Activated CD8-positive, alpha-beta memory T cell treated with anti-CD3 and anti-CD28 coated beads, Interleukin-2, amount 10 ng/mL, durations not matched to agents 7 days and 5 days (primary cell): ENCODE measurements at regions not wholly inside any gene's neighbourhood (a gene's known extent, or its start where the extent isn't known, plus 50 kb on each side); places are given as distances from the start of the nearest gene placed in this dataset.

Experiments
- ATAC-seq: fragments of 150-1000 bp; cut with Tn5 transposase; one replicate; pipeline ENCODE4 v1.10.0; 2021; ENCODE audit warnings: moderate library complexity
- CTCF ChIA-PET: fragments of 350-600 bp; sonication (Branson Sonifier 250); formaldehyde crosslinking; loops from one replicate; lab custom pipeline; 2021; ENCODE audit warnings: antibody characterized with exemption; lab: Charles Lee
- DNase-seq: peaks from one replicate; pipeline ENCODE4 v3.0.0-alpha.2; 2020
- H3K27ac Mint-ChIP-seq: one replicate; pipeline ENCODE4 v1.8.0; 2021; ENCODE audit warnings: mild to moderate bottlenecking, mixed read lengths
- H3K27me3 Mint-ChIP-seq: one replicate; pipeline ENCODE4 v1.8.0; 2021; ENCODE audit warnings: mixed read lengths
- H3K36me3 Mint-ChIP-seq: one replicate; pipeline ENCODE4 v1.8.0; 2021; ENCODE audit warnings: mild to moderate bottlenecking, mixed read lengths
- H3K4me1 Mint-ChIP-seq: one replicate; pipeline ENCODE4 v1.8.0; 2021; ENCODE audit warnings: mixed read lengths
- H3K4me3 Mint-ChIP-seq: one replicate; pipeline ENCODE4 v1.8.0; 2021; ENCODE audit warnings: mild to moderate bottlenecking, moderate library complexity, mixed read lengths
- H3K9me3 Mint-ChIP-seq: one replicate; pipeline ENCODE4 v1.8.0; 2022; ENCODE audit warnings: low read depth, mixed read lengths

DNA sequence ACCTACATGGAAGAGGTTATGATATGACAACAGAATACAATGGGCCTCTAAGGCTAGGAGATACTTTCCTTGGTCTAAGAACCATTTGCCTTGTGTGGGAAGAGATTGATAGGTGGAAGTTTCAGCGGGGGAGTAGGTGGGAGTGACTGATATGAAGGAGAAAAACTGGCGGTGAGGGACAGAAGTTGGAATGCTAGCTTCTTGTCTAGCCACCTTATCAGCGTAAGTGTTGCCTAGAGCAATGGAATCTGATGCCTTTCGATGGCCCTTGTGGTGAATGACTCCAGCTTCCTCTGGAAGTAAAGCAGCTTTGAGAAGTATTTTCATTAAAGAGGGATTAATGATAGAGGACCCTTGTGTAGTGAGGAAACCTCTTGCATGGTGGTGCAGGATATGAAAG lies 121.3 kb upstream of the GULP1 start:
- Mint-ChIP-seq H3K27ac (no peak overlapping the region), H3K4me3 (no peak overlapping the region), H3K36me3 (no peaks in the 10 kb centered on the region), H3K27me3 (no peaks in the 10 kb centered on the region), H3K9me3 (peaks cover 5% of the 10 kb centered on the region), H3K4me1 (no peaks in the 10 kb centered on the region)
- CTCF ChIA-PET, result no interaction called here
- no peak for ATAC-seq
- DNase-seq, result no peak

DNA sequence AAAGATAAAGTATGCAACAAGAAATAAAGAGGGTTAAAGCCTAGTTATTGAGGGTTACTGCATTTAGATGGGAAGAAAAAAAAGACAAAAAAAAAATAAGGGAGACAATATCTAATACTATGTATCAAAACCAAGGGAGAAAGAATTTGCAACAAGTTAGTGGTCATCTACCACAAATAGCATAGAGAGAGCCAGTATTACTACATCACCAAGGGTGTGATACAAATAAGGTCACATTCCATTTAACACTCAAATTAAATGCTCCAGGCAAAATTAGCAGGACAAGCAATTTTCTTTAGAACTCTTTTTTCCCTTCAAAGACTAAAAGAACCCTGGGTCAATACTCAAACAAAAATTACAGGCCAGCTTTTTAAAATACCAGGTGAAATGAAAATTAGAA lies 115.1 kb upstream of the GULP1 start:
- no peaks in the 10 kb centered on the region for H3K4me1 Mint-ChIP-seq
- H3K27me3 Mint-ChIP-seq, result no peaks in the 10 kb centered on the region
- no peak overlapping the region for H3K4me3 Mint-ChIP-seq
- H3K27ac Mint-ChIP-seq, result no peak overlapping the region
- no peaks in the 10 kb centered on the region for H3K36me3 Mint-ChIP-seq
- CTCF ChIA-PET, result interaction anchor here (0.6 kb wide), 1 partner anchor 42 kb away, joined by 3 read pairs; no protein-coding TSS in a partner anchor
- H3K9me3 Mint-ChIP-seq, result peaks cover 9% of the 10 kb centered on the region
- DNase-seq (no peak), ATAC-seq (no peak)

DNA sequence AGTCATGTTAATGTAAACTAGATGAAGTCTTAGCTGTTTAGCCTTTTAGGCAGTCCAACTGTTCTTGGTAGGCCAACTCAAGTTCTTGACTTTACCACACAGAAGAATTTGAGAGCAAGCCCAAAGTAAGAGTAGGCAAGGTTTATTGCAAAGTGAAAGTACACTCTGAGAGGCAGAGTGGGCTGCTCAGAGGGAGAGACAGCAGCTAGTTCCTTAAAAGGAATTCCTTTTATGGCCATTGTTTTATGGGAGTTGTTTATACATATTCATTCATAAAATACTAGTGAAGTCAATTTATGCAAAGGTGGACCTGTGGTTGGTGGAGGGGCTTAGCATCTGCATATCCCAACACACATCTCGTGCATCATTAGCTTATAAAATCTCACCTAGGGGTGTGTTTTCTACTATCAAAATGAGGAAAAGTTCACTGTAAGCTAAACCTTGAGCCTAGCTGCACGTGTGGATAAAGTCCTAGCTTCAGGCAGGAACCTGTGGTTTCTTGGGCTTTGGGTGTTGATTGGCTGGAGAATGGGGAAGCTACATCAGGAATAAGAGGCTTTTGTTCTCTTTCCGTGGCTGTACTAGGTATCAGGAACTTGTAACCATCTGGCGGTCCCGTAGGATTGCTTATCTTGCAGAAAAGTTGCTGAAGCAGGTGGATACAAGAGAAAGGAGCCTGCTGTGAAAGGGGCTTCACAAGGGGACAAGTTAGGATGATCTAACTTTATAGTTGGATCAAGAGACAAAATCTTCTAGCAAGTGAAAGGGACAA lies 110.4 kb upstream of the GULP1 start:
- Mint-ChIP-seq H3K36me3 (no peaks in the 10 kb centered on the region), H3K4me3 (no peak overlapping the region), H3K27ac (no peak overlapping the region), H3K4me1 (no peaks in the 10 kb centered on the region), H3K27me3 (no peaks in the 10 kb centered on the region), H3K9me3 (peaks cover 2% of the 10 kb centered on the region)
- no peak for ATAC-seq
- DNase-seq, result no peak
- CTCF ChIA-PET, result no interaction called here

DNA sequence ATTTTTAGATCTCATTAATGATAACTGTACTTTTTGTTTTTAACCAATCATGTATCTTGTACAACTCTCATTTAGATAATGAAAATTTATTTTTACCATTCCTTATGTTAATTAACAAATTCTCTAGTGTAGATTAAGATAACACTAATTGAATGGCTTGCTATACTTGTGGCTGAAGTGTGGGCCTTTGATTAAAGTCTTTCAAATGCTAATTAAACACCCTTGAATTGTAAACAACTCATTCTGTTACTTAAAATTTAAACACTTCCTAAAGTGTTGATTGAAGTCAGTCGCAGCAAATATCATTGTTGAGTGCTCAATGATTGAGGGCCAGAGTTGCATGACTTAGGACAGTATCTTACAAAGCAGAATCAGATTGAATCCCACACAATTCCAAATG lies 109.8 kb upstream of the GULP1 start:
- CTCF ChIA-PET, result no interaction called here
- H3K27ac Mint-ChIP-seq, result no peak overlapping the region
- no peaks in the 10 kb centered on the region for H3K36me3 Mint-ChIP-seq
- no peaks in the 10 kb centered on the region for H3K9me3 Mint-ChIP-seq
- ATAC-seq (no peak), DNase-seq (no peak)
- H3K4me1 Mint-ChIP-seq, result no peaks in the 10 kb centered on the region
- H3K4me3 Mint-ChIP-seq, result no peak overlapping the region
- H3K27me3 Mint-ChIP-seq, result no peaks in the 10 kb centered on the region

DNA sequence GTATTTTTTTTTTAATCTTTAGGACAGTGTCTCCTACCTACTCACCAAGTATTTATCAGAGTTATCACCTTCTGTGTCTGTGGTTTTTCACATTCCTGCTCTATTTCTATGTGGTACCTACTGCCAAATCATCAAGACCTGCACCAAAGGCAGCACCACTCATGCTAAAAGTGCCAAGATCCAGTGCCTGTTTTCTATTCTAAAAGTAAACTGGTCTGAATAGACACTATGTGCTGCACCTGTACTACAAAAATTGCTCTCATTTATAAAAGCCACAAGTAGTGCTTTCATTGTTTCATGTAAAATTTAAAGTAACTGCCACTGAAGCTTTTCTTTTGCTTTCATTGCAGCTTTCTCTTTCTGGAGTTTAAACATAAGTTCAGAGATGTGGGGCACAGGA lies 103.9 kb upstream of the GULP1 start:
- no peak for ATAC-seq
- H3K9me3 Mint-ChIP-seq, result no peaks in the 10 kb centered on the region
- CTCF ChIA-PET, result no interaction called here
- no peaks in the 10 kb centered on the region for H3K36me3 Mint-ChIP-seq
- no peak overlapping the region for H3K4me3 Mint-ChIP-seq
- H3K27ac Mint-ChIP-seq, result no peak overlapping the region
- H3K27me3 Mint-ChIP-seq, result no peaks in the 10 kb centered on the region
- DNase-seq, result no peak
- no peaks in the 10 kb centered on the region for H3K4me1 Mint-ChIP-seq

DNA sequence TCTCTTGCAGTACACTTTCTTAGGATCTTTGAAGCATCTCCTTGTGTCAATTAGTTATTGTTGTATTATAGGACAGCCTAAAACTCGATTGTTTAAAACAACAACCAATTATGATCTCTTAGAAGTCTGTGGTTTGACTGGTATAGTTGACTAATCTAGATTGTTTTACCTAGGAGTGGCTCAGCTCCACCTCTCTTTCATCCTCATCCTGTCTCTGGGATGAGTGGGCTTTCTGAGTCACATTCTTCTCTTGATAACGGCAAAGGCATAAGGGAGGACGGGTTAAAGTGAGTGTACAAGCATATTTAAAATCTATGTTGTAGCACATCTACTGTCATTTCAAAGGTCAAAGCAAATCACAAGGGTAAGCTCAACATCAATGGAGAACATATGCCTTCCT lies 102.3 kb upstream of the GULP1 start:
- Mint-ChIP-seq H3K27ac (no peak overlapping the region), H3K9me3 (no peaks in the 10 kb centered on the region), H3K36me3 (no peaks in the 10 kb centered on the region), H3K27me3 (no peaks in the 10 kb centered on the region), H3K4me1 (no peaks in the 10 kb centered on the region), H3K4me3 (no peak overlapping the region)
- DNase-seq (no peak), ATAC-seq (no peak)
- CTCF ChIA-PET, result no interaction called here

DNA sequence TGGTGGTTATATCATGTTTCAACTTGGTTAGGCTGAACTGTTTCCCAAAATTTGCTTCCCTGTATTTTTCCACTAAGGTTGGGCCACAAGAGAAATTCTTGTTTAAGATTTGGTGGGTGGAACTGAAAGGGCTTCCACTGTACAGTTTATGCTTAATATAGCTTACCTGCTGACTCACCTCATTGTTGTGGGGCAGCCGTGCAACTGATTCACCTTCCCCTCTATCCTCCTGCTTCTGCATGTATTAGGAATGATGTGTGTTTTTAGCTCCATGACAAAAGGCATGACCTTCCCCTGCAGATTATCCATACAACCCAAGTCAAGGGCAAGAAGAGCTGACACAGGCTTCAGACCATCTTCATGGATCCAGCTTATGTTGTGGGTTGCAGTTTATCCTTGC lies 98.4 kb upstream of the GULP1 start:
- Mint-ChIP-seq H3K4me3 (no peak overlapping the region), H3K36me3 (no peaks in the 10 kb centered on the region), H3K27ac (no peak overlapping the region), H3K9me3 (no peaks in the 10 kb centered on the region), H3K27me3 (no peaks in the 10 kb centered on the region), H3K4me1 (no peaks in the 10 kb centered on the region)
- DNase-seq (no peak), ATAC-seq (no peak)
- CTCF ChIA-PET, result no interaction called here

DNA sequence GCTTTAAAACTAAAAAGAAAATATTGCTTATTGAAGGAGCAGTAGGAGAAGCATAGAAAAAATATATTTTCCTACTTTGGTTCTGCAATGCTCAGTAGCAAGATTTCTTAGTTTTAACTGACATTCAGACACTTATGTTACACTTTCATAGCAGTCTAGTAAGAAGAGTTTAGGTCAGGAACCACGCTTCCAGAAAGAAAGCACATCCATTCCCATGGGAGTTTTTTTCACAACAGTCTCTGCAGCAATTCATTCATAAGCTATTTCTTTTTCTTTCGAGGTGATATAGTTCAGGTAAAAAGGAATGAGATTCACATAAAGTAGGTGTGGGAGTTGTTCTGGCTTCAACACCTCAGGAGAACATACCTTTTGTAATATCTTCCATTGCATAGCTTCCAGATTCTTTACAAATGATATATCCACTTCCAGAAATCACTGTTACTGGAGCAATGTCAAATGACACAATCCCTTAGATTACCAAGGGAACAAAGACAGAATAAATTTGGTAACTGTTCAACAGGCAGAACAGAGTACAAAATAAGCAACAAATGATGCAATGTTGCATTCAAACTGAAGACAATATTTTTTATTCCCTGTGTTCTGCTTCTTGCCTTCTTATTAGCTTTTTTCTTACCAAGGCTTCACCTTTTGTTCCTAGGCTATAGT lies 95.2 kb upstream of the GULP1 start:
- Mint-ChIP-seq H3K4me1 (no peaks in the 10 kb centered on the region), H3K36me3 (no peaks in the 10 kb centered on the region), H3K27ac (no peak overlapping the region), H3K4me3 (no peak overlapping the region), H3K9me3 (no peaks in the 10 kb centered on the region), H3K27me3 (no peaks in the 10 kb centered on the region)
- no peak for ATAC-seq
- DNase-seq, result no peak
- CTCF ChIA-PET, result no interaction called here

DNA sequence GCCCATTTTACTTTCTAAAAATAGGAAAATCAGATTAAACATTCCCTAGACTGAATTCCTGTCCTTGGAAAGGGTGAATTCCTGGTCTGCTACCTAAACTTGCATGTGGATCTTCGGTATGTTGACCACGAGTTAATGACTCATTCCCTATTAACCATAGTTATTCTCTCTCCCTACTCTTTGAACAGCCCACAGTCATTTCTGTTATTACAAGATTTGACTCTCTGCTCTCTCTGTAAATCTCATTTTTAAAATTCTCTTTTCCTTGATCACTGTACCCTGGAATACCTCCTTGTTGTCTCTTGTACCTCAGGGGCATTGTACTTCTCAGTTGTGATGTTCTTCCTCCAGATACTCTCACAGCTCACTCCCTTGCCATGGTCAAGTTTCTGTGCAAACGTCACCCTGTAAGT lies 92.0 kb upstream of the GULP1 start:
- CTCF ChIA-PET, result interaction anchor here (1.2 kb wide), 1 partner anchor 9 kb away, joined by 3 read pairs; no protein-coding TSS in a partner anchor
- DNase-seq, result no peak
- Mint-ChIP-seq H3K9me3 (no peaks in the 10 kb centered on the region), H3K36me3 (no peaks in the 10 kb centered on the region), H3K4me3 (no peak overlapping the region), H3K27ac (no peak overlapping the region), H3K4me1 (no peaks in the 10 kb centered on the region), H3K27me3 (no peaks in the 10 kb centered on the region)
- no peak for ATAC-seq

DNA sequence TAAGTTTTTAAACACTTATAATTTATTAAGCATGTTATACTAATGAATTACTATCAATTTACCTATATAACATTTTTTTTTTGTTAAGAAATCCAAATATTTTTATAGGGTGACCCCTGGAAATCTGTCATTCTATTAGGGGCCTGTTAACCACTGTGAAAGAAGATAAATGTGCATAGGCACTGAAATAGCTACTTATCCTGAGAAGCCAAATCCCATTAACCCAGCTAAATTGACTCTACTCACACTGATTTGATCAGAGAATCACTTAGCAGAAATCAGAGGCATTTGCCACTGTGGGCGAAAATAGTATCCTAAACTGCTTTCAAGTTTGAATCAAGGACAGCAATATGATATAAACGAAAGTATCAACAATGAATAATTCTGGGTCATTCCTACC lies 90.0 kb upstream of the GULP1 start:
- ATAC-seq, result no peak
- no peaks in the 10 kb centered on the region for H3K9me3 Mint-ChIP-seq
- H3K27ac Mint-ChIP-seq, result no peak overlapping the region
- CTCF ChIA-PET, result no interaction called here
- no peaks in the 10 kb centered on the region for H3K27me3 Mint-ChIP-seq
- no peaks in the 10 kb centered on the region for H3K4me1 Mint-ChIP-seq
- no peaks in the 10 kb centered on the region for H3K36me3 Mint-ChIP-seq
- H3K4me3 Mint-ChIP-seq, result no peak overlapping the region
- no peak for DNase-seq

DNA sequence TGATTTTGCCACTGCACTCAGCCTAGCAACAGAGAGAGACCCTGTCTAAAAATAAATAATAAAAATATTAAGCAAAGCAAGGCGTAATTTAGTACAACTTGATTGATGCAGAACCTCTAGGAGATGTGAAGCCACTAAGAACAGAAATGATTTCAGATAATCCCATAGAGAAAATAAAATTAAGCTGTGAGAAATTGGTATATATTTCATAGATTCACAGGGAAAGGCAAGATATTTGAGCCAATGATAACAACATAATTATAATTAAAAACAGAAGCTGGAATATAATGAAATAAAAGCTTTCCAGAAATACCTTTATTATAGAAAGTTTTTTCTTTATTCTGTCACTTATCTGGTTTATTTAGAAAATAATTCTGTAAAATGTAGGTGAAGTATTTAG lies 88.9 kb upstream of the GULP1 start:
- DNase-seq (no peak), ATAC-seq (no peak)
- CTCF ChIA-PET, result no interaction called here
- no peaks in the 10 kb centered on the region for H3K27me3 Mint-ChIP-seq
- no peak overlapping the region for H3K27ac Mint-ChIP-seq
- no peaks in the 10 kb centered on the region for H3K4me1 Mint-ChIP-seq
- peaks cover 2% of the 10 kb centered on the region for H3K9me3 Mint-ChIP-seq
- H3K4me3 Mint-ChIP-seq, result no peak overlapping the region
- H3K36me3 Mint-ChIP-seq, result no peaks in the 10 kb centered on the region

DNA sequence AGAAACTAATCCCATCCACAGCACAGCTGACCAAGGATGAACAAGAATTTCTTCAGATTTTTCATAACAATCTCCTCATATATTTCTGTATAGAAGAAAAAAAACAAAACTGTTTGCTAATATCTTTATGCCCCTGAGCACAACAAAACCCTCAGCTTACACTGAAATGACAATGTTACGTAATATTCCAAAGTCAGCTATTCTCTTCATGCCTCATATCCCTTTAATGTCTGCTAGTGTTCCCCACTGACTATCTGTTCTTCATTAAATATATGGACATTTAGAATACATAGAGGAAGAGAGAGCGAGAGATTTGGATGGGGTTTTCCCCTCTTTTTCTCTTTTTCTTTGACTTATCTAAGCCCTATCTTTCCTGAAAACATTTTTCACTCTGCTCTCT lies 87.9 kb upstream of the GULP1 start:
- CTCF ChIA-PET, result no interaction called here
- H3K27ac Mint-ChIP-seq, result no peak overlapping the region
- peaks cover 2% of the 10 kb centered on the region for H3K9me3 Mint-ChIP-seq
- no peak for DNase-seq
- no peaks in the 10 kb centered on the region for H3K4me1 Mint-ChIP-seq
- no peak for ATAC-seq
- no peaks in the 10 kb centered on the region for H3K36me3 Mint-ChIP-seq
- H3K4me3 Mint-ChIP-seq, result no peak overlapping the region
- no peaks in the 10 kb centered on the region for H3K27me3 Mint-ChIP-seq

DNA sequence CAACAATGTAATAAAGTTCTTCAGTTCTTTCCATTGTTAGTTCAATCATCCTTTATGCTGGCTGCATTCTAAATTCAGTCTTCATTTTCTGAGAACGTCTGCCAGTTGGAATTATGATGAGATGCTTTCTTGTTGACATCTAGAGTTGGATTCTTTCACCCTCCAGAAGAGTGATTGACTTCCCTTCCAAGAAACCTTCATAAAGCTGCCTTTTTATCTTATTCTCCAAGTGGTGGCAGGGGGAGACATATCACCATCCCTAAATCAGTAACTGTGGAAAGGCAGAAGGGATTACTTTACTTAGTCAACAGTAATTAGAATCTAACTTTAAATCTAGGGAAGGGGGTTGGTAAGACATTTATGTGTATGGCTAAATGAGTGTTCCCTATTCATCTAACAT lies 86.8 kb upstream of the GULP1 start:
- CTCF ChIA-PET, result no interaction called here
- H3K4me3 Mint-ChIP-seq, result no peak overlapping the region
- no peaks in the 10 kb centered on the region for H3K4me1 Mint-ChIP-seq
- no peak overlapping the region for H3K27ac Mint-ChIP-seq
- no peaks in the 10 kb centered on the region for H3K36me3 Mint-ChIP-seq
- no peaks in the 10 kb centered on the region for H3K27me3 Mint-ChIP-seq
- peaks cover 2% of the 10 kb centered on the region for H3K9me3 Mint-ChIP-seq
- ATAC-seq, result no peak
- no peak for DNase-seq

DNA sequence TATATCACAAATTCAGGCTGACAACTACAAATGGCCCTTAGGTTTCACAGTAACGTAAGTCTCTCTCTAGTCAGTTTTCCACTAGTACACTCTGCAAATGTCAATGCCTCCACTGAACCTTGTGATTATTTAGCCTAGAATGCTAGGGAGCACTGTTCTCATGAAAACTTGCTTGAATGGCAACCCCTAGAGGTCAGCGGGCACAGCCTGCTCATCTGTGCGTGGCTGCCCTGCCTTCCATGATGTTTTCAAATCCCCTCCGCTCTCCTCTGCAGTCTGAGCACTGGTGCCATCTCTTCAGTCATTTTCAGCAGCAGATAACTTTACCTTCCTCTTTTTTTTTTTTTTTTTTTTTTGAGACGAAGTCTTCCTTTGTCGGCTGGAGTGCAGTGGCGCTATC lies 84.1 kb upstream of the GULP1 start:
- Mint-ChIP-seq H3K4me3 (no peak overlapping the region), H3K27ac (no peak overlapping the region), H3K4me1 (no peaks in the 10 kb centered on the region), H3K9me3 (peaks cover 2% of the 10 kb centered on the region), H3K27me3 (no peaks in the 10 kb centered on the region), H3K36me3 (no peaks in the 10 kb centered on the region)
- DNase-seq (no peak), ATAC-seq (no peak)
- CTCF ChIA-PET, result no interaction called here
